Keratinocyte (primary cell): ENCODE measurements at regions not wholly inside any gene's neighbourhood (a gene's known extent, or its start where the extent isn't known, plus 50 kb on each side); places are given as distances from the start of the nearest gene placed in this dataset.

Experiments
- DNase-seq: peaks from one replicate; pipeline ENCODE4 v3.0.0-alpha.2; 2011; ENCODE audit warnings: low read depth, missing footprints, low spot score
- FAIRE-seq: peaks from 2 replicates; lab custom pipeline; 2011; peaks lifted over from hg19 to GRCh38; lab: Jason Lieb, UNC
- H2AFZ ChIP-seq: 2 replicates; pipeline ENCODE4 v1.6.0; 2012; ENCODE audit warnings: low read length, control low read depth, inconsistent platforms; ENCODE audit not compliant: control insufficient read depth
- H3K27ac ChIP-seq: 2 replicates; pipeline ENCODE4 v1.5.1; 2011; ENCODE audit warnings: low read length; ENCODE audit not compliant: control insufficient read depth, insufficient read depth
- H3K27me3 ChIP-seq: 3 replicates; pipeline ENCODE4 v1.6.0; 2011; ENCODE audit warnings: low read length; ENCODE audit not compliant: control insufficient read depth, insufficient read depth; ENCODE audit errors: extremely low read depth
- H3K36me3 ChIP-seq, 2 experiments: 2 replicates in 1 of 2; 3 replicates in 1 of 2; pipeline ENCODE4 v1.5.1; 2011; ENCODE audit warnings: low read length in 2 of 2, mild to moderate bottlenecking in 1 of 2; ENCODE audit not compliant: control insufficient read depth in 2 of 2, insufficient read depth in 2 of 2; ENCODE audit errors: extremely low read depth in 1 of 2
- H3K4me1 ChIP-seq: 3 replicates; pipeline ENCODE4 v1.5.1; 2011; ENCODE audit warnings: low read length; ENCODE audit not compliant: control insufficient read depth, insufficient read depth; ENCODE audit errors: extremely low read depth
- H3K4me2 ChIP-seq: 3 replicates; pipeline ENCODE4 v1.6.0; 2011; ENCODE audit warnings: low read depth, low read length; ENCODE audit not compliant: control insufficient read depth, insufficient read depth; ENCODE audit errors: extremely low read depth
- H3K4me3 ChIP-seq, 3 experiments: fragments of 200-600 bp in 1 of 3; sonication (generic) in 1 of 3; 2 replicates in 2 of 3; 3 replicates in 1 of 3; pipeline ENCODE4 v1.5.1; 2011 to 2016; ENCODE audit warnings: low read length in 3 of 3, mild to moderate bottlenecking in 3 of 3, control low read depth in 2 of 3, inconsistent platforms in 1 of 3, low read depth in 1 of 3, mixed read lengths in 1 of 3, mixed run types in 1 of 3, moderate library complexity in 1 of 3; ENCODE audit not compliant: control insufficient read depth in 2 of 3, insufficient read depth in 2 of 3; ENCODE audit errors: extremely low read depth in 1 of 3
- H3K79me2 ChIP-seq: 2 replicates; pipeline ENCODE4 v1.6.0; 2012; ENCODE audit warnings: low read length; ENCODE audit not compliant: control insufficient read depth, insufficient read depth
- H3K9ac ChIP-seq: 3 replicates; pipeline ENCODE4 v1.6.0; 2011; ENCODE audit warnings: low read length; ENCODE audit not compliant: control insufficient read depth, insufficient read depth; ENCODE audit errors: extremely low read depth
- H3K9me1 ChIP-seq: 3 replicates; pipeline ENCODE4 v1.6.0; 2011; ENCODE audit warnings: low read length; ENCODE audit not compliant: control insufficient read depth, insufficient read depth; ENCODE audit errors: extremely low read depth
- H3K9me3 ChIP-seq: 2 replicates; pipeline ENCODE4 v1.5.1; 2012; ENCODE audit warnings: low read depth, low read length; ENCODE audit not compliant: control insufficient read depth
- H4K20me1 ChIP-seq: 3 replicates; pipeline ENCODE4 v1.6.0; 2011; ENCODE audit warnings: low read length; ENCODE audit not compliant: control insufficient read depth, insufficient read depth; ENCODE audit errors: extremely low read depth
- EZH2 ChIP-seq: IDR thresholded peaks from one replicate; pipeline ENCODE4 v1.6.1; 2012; ENCODE audit warnings: inconsistent platforms, mild to moderate bottlenecking, low read length, moderate library complexity
- dilution Hi-C: fragments of 300-500 bp; cut with MboI; formaldehyde crosslinking; loops from one replicate; pipeline ENCODE4 v1.7.0; 2020; ENCODE audit warnings: low sequenced_read_pairs; ENCODE audit not compliant: extremely low pct_ligation_motif_present
- TF ChIP-seq, protein P1 (sequence below), 3 experiments: IDR thresholded peaks in 1 of 3; conservative IDR thresholded peaks in 1 of 3; optimal IDR thresholded peaks in 1 of 3; 2 replicates in 2 of 3; 3 replicates in 1 of 3; pipeline versions ENCODE3 to v1.5.1; 2011; ENCODE audit warnings: low read length in 3 of 3, mild to moderate bottlenecking in 3 of 3, moderate library complexity in 2 of 3, control low read depth in 1 of 3, inconsistent platforms in 1 of 3; ENCODE audit not compliant: insufficient read depth in 2 of 3; ENCODE audit errors: extremely low read depth in 1 of 3

DNA sequence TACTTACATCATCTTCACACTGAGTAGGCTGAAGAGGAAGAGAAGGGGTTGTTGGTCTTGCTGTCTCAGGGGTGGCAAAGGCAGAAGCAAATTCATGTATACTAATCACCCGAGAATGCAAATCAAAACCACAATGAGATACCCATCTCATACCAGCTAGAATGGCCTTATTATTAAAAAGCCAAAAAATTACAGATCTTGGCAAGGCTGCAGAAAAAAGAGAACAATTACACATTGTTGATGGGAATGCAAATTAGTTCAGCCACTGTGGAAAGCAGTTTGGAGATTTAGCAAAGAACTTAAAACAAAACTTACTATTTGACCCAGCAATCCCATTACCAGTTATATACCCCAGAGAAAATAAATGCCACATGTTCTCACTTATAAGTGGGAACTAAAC, 154.9 kb downstream of the SEC23A start:
- H3K27me3 ChIP-seq: no peaks in the 10 kb centered on the region
- H3K9me3 ChIP-seq: no peaks in the 10 kb centered on the region
- H3K9me1 ChIP-seq: no peaks in the 10 kb centered on the region
- FAIRE-seq (peak; percentile 49), DNase-seq (peak; percentile 62)
- dilution Hi-C loops: no loop called here
- H2AFZ ChIP-seq: no peak overlapping the region
- no peaks in the 10 kb centered on the region for H3K79me2 ChIP-seq
- H3K27ac ChIP-seq: no peak overlapping the region
- no peak overlapping the region for H3K9ac ChIP-seq
- TF ChIP-seq, protein P1, sequence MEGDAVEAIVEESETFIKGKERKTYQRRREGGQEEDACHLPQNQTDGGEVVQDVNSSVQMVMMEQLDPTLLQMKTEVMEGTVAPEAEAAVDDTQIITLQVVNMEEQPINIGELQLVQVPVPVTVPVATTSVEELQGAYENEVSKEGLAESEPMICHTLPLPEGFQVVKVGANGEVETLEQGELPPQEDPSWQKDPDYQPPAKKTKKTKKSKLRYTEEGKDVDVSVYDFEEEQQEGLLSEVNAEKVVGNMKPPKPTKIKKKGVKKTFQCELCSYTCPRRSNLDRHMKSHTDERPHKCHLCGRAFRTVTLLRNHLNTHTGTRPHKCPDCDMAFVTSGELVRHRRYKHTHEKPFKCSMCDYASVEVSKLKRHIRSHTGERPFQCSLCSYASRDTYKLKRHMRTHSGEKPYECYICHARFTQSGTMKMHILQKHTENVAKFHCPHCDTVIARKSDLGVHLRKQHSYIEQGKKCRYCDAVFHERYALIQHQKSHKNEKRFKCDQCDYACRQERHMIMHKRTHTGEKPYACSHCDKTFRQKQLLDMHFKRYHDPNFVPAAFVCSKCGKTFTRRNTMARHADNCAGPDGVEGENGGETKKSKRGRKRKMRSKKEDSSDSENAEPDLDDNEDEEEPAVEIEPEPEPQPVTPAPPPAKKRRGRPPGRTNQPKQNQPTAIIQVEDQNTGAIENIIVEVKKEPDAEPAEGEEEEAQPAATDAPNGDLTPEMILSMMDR (optimal IDR thresholded peaks at IDR 0.05 in 1 of 3, IDR thresholded peaks at IDR 0.05 in 1 of 3, conservative IDR thresholded peaks at IDR 0.05 in 1 of 3; ENCODE audit: extremely low read depth in 1 of 3, insufficient read depth in 2 of 3, low read length in 3 of 3): no peak
- no peak for TF ChIP-seq EZH2
- no peaks in the 10 kb centered on the region for H3K36me3 ChIP-seq
- peak overlapping the region; percentile 20 for H3K4me2 ChIP-seq
- H3K4me3 ChIP-seq: no peak overlapping the region
- no peaks in the 10 kb centered on the region for H4K20me1 ChIP-seq
- H3K4me1 ChIP-seq: peaks cover 8% of the 10 kb centered on the region

DNA sequence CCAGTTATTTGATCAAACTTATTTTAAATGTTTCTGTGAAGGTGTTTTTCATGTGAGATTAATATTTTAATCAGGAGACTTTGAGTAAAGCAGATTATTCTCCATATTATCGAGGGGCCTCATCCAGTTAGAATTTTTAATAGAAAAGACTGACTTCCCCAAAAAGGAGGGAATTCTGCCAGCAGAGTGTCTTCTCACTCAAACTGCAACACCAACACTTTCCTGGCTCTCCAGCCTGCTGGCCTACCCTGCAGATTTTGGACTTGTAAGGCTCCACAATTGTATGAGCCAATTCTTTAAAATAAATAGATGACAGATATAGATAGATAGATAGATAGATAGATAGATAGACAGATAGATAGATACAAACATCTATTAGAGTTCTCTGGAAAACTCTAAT, 155.7 kb downstream of the SEC23A start:
- no peaks in the 10 kb centered on the region for H3K36me3 ChIP-seq
- FAIRE-seq (no peak), DNase-seq (no peak)
- no peaks in the 10 kb centered on the region for H3K9me1 ChIP-seq
- no peaks in the 10 kb centered on the region for H4K20me1 ChIP-seq
- H3K9me3 ChIP-seq: no peaks in the 10 kb centered on the region
- H2AFZ ChIP-seq: no peak overlapping the region
- no peak overlapping the region for H3K27ac ChIP-seq
- H3K27me3 ChIP-seq: no peaks in the 10 kb centered on the region
- H3K9ac ChIP-seq: no peak overlapping the region
- H3K79me2 ChIP-seq: no peaks in the 10 kb centered on the region
- TF ChIP-seq, protein P1 (optimal IDR thresholded peaks at IDR 0.05 in 1 of 3, IDR thresholded peaks at IDR 0.05 in 1 of 3, conservative IDR thresholded peaks at IDR 0.05 in 1 of 3; ENCODE audit: extremely low read depth in 1 of 3, insufficient read depth in 2 of 3, low read length in 3 of 3): no peak
- no peak for TF ChIP-seq EZH2
- H3K4me3 ChIP-seq: no peak overlapping the region
- peaks cover 8% of the 10 kb centered on the region for H3K4me1 ChIP-seq
- dilution Hi-C loops: no loop called here
- H3K4me2 ChIP-seq: no peak overlapping the region
